ENCODE measurements at regions not wholly inside any gene's neighbourhood (a gene's known extent, or its start where the extent isn't known, plus 50 kb on each side); places are given as distances from the start of the nearest gene placed in this dataset.

DNA sequence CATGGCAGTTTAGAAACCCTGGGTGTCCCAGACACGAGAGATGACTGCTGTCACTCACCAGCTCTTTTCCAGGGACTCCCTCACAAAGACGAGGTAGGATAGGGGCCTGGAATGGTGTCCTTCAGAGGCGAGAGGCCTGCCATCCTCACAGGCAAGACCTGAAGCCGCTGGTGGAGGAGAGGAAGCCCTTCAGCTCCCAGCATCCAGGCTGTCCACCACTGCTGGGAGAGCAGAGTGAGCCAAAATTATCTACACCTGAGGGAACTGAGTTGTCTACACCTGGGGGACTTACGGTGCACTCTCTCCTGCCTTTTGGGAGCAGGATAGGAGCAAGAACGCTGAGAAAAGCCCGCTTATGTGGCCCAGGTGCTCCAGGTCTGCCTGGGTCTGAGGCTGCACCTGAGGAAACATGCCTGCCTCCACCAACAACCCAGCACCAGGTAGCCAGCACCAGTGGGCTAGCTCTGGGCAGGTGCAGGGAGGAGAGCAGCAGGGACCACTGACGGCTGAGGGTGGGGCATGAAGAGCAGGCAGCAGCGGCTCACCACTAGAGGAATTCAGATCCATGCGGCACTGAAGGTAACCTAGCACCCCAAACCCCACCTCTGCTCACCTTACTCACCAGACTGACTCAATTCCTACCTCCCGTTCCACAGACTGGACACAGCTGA, 357.2 kb downstream of the SH2D4B start:
- Mint-ChIP-seq H3K27ac (no peak overlapping the region), H3K9me3 (ENCODE audit: insufficient read depth) (no peaks in the 10 kb centered on the region), H3K4me1 (no peaks in the 10 kb centered on the region), H3K27me3 (no peaks in the 10 kb centered on the region), H3K4me3 (no peak overlapping the region)
- no peak overlapping the region for H2AFZ ChIP-seq (ENCODE audit: insufficient read depth, low read depth, low read length, poor library complexity, severe bottlenecking)
- no peaks in the 10 kb centered on the region for H3K79me2 ChIP-seq (ENCODE audit: control insufficient read depth, insufficient read depth, low read length)
- WGBS (ENCODE audit: insufficient coverage) = 94% methylated on average over 10 of the region's 11 CpGs
- ChIA-PET POLR2A (no interaction called here), CTCF (no interaction called here)
- no peaks in the 10 kb centered on the region for H3K27me3 ChIP-seq (replicated peaks in 1 of 4; ENCODE audit: control extremely low read depth in 1 of 4, control insufficient read depth in 3 of 4, insufficient read depth in 4 of 4, low read length in 3 of 4)
- H3K4me2 ChIP-seq (replicated peaks; ENCODE audit: low read depth, low read length, poor library complexity, severe bottlenecking) = no peak overlapping the region
- no peak overlapping the region for H3K4me3 ChIP-seq (ENCODE audit: control extremely low read depth in 1 of 5, extremely low read depth in 1 of 5, insufficient read depth in 1 of 5, low read depth in 2 of 5, low read length in 4 of 5)
- TF ChIP-seq, protein P1, sequence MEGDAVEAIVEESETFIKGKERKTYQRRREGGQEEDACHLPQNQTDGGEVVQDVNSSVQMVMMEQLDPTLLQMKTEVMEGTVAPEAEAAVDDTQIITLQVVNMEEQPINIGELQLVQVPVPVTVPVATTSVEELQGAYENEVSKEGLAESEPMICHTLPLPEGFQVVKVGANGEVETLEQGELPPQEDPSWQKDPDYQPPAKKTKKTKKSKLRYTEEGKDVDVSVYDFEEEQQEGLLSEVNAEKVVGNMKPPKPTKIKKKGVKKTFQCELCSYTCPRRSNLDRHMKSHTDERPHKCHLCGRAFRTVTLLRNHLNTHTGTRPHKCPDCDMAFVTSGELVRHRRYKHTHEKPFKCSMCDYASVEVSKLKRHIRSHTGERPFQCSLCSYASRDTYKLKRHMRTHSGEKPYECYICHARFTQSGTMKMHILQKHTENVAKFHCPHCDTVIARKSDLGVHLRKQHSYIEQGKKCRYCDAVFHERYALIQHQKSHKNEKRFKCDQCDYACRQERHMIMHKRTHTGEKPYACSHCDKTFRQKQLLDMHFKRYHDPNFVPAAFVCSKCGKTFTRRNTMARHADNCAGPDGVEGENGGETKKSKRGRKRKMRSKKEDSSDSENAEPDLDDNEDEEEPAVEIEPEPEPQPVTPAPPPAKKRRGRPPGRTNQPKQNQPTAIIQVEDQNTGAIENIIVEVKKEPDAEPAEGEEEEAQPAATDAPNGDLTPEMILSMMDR (IDR thresholded peaks at IDR 0.05) = no peak
- no peak for TF ChIP-seq EZH2 (IDR thresholded peaks at IDR 0.05; ENCODE audit: borderline replicate concordance, insufficient read depth, low read depth, low read length, poor library complexity, severe bottlenecking)
- ATAC-seq (ENCODE audit: low read depth) = no peak
- DNase-seq = no peak
- no peak overlapping the region for H3K27ac ChIP-seq (ENCODE audit: low read length in 2 of 2)
- no peaks in the 10 kb centered on the region for H4K20me1 ChIP-seq (ENCODE audit: control insufficient read depth, insufficient read depth, low read length, poor library complexity, severe bottlenecking)
- no peaks in the 10 kb centered on the region for H3K36me3 ChIP-seq (replicated peaks in 1 of 2; ENCODE audit: control extremely low read depth in 1 of 2, control insufficient read depth in 1 of 2, extremely low read depth in 1 of 2, insufficient read depth in 2 of 2, low read length in 1 of 2)
- intact Hi-C loops (cut with micrococcal nuclease) = no loop called here
- no peaks in the 10 kb centered on the region for H3K4me1 ChIP-seq (ENCODE audit: control insufficient read depth in 2 of 2, insufficient read depth in 2 of 2, low read length in 2 of 2)
- no peaks in the 10 kb centered on the region for H3K9me3 ChIP-seq (ENCODE audit: control extremely low read depth in 1 of 3, control insufficient read depth in 2 of 3, insufficient read depth in 1 of 3, low read length in 2 of 3)
- no peak overlapping the region for H3K9ac ChIP-seq (ENCODE audit: low read length)

DNA sequence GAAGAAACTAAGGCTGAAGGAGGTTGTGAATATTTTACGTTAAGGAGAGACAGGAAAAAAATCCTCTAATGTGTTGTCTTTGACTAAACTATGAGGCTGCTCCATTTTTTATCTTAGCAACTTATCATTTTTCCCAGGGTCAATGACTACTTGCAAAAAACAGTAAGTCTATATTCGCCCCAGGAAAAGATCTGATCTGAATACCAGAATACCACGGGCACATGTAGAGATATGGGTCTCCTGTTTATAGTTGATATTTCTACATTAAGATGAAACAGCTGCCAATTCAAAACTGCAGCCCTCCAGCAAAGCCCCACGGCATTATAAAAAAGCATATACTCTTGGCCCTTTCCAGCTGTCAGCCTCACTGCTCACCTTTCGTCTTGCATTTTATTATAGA, 358.4 kb downstream of the SH2D4B start:
- no peaks in the 10 kb centered on the region for H3K4me1 Mint-ChIP-seq
- no peaks in the 10 kb centered on the region for H3K9me3 ChIP-seq (ENCODE audit: control extremely low read depth in 1 of 3, control insufficient read depth in 2 of 3, insufficient read depth in 1 of 3, low read length in 2 of 3)
- H3K4me3 Mint-ChIP-seq = no peak overlapping the region
- H3K79me2 ChIP-seq (ENCODE audit: control insufficient read depth, insufficient read depth, low read length) = no peaks in the 10 kb centered on the region
- no peaks in the 10 kb centered on the region for H4K20me1 ChIP-seq (ENCODE audit: control insufficient read depth, insufficient read depth, low read length, poor library complexity, severe bottlenecking)
- intact Hi-C loops (cut with micrococcal nuclease) = no loop called here
- H3K27me3 ChIP-seq (replicated peaks in 1 of 4; ENCODE audit: control extremely low read depth in 1 of 4, control insufficient read depth in 3 of 4, insufficient read depth in 4 of 4, low read length in 3 of 4) = no peaks in the 10 kb centered on the region
- no peaks in the 10 kb centered on the region for H3K9me3 Mint-ChIP-seq (ENCODE audit: insufficient read depth)
- POLR2A ChIA-PET = no interaction called here
- ATAC-seq (ENCODE audit: low read depth) = no peak
- H3K27me3 Mint-ChIP-seq = no peaks in the 10 kb centered on the region
- no peaks in the 10 kb centered on the region for H3K4me1 ChIP-seq (ENCODE audit: control insufficient read depth in 2 of 2, insufficient read depth in 2 of 2, low read length in 2 of 2)
- H3K36me3 ChIP-seq (replicated peaks in 1 of 2; ENCODE audit: control extremely low read depth in 1 of 2, control insufficient read depth in 1 of 2, extremely low read depth in 1 of 2, insufficient read depth in 2 of 2, low read length in 1 of 2) = no peaks in the 10 kb centered on the region
- H3K4me3 ChIP-seq (ENCODE audit: control extremely low read depth in 1 of 5, extremely low read depth in 1 of 5, insufficient read depth in 1 of 5, low read depth in 2 of 5, low read length in 4 of 5) = no peak overlapping the region
- no peak for DNase-seq
- H3K27ac ChIP-seq (ENCODE audit: low read length in 2 of 2) = no peak overlapping the region
- CTCF ChIA-PET = interaction anchor here (1.0 kb wide), 1 partner anchor 30 kb away, joined by 3 read pairs; no protein-coding TSS in a partner anchor
- no CpG with 5 or more reads among the region's 5 CpGs for WGBS (ENCODE audit: insufficient coverage)
- no peak overlapping the region for H3K9ac ChIP-seq (ENCODE audit: low read length)
- no peak overlapping the region for H2AFZ ChIP-seq (ENCODE audit: insufficient read depth, low read depth, low read length, poor library complexity, severe bottlenecking)
- no peak overlapping the region for H3K27ac Mint-ChIP-seq
- no peak overlapping the region for H3K4me2 ChIP-seq (replicated peaks; ENCODE audit: low read depth, low read length, poor library complexity, severe bottlenecking)
- TF ChIP-seq EZH2 (IDR thresholded peaks at IDR 0.05; ENCODE audit: borderline replicate concordance, insufficient read depth, low read depth, low read length, poor library complexity, severe bottlenecking) = no peak
- TF ChIP-seq, protein P1 (IDR thresholded peaks at IDR 0.05) = no peak

Data from B cell (primary cell).